Fibroblast of skin of left quadriceps (primary cell): ENCODE measurements at regions not wholly inside any gene's neighbourhood (a gene's known extent, or its start where the extent isn't known, plus 50 kb on each side); places are given as distances from the start of the nearest gene placed in this dataset.
A peak's percentile ranks its signal among the peaks of the same experiment; 100 is the strongest.

Source experiments
- DNase-seq, 2 experiments: peaks; one replicate each; pipeline ENCODE4 v3.0.0-alpha.2; 2013; ENCODE audit warnings: low read depth in 2 of 2

DNA sequence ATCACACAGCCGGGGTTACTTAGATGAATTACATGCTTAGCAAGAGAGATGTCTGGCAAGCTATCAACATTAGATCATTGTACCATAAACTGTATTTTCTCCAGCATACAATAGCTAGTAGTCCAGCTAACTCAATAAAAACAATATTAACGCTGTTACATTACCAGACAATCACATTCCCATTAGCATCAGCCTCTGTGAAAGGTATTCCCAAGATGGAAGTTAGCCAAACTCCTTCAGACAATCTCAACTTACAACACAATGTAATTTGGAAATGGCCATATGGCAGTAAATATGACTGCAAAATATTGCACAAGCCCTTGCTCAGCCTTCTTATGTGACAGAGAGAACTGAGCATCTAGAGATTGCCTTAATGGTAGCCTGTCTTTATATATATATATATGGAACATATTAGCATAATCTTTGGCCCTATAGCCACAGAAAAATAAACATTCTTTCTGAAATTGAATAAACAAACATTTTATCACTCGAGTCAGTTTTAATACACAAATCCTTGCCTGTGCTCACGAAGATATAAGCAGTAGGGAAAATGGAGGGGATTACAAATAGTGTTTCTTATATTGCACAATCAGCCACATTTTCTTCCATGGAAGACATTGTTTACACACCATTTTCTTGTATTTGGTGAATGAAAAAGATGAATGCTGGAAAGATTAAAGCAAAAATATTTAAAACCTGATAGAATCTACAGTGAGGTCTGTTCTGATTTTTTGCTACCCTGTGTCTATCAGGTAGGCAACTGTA lies 1060.5 kb downstream of the DIAPH3 start:
- DNase-seq = peak; percentile 90

DNA sequence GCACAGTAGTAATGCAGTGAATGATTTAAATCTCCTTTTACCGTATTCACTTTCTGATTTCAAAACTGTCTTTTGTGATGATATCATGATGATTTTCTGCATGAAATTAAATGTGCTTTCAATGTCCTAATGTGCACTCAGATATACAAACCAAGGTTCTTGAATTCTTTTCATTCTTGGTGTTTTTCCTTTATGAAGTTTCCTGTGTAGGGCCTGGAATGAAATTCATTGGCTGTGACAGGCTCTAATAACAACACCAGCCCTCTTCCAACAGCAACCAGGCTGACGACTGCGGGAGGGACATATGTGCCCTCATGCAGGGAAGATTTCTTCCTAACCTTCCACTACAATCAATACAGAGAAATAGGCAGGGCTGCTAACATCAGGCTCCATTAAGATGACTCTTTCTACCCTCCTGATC lies 1052.0 kb downstream of the DIAPH3 start:
- DNase-seq = peak; percentile 87 to 89

DNA sequence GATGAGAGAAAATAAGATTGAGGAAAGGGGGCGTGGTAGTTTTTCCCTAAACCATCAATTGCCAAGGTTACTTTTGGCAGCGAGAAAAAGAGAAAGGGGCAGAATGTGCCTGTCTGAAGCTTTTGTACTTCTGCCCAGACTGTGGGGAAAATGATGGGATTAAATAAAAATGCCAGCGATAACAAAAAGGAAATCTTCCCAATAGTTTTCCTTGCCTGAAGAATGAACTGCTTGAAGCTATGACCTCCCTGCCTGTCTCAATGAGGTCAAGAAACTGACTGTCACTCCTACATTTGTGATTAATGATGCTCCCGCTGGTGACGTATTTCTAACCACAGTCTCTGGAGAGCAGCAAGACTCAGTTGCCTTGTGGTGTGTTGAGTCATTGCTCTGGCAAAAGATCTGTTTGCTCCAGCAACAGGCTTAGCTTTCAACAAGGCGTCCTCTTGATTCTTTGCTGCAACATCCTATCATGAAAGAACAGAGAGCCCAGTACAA lies 1051.5 kb downstream of the DIAPH3 start:
- peak; percentile 94 to 95 for DNase-seq

DNA sequence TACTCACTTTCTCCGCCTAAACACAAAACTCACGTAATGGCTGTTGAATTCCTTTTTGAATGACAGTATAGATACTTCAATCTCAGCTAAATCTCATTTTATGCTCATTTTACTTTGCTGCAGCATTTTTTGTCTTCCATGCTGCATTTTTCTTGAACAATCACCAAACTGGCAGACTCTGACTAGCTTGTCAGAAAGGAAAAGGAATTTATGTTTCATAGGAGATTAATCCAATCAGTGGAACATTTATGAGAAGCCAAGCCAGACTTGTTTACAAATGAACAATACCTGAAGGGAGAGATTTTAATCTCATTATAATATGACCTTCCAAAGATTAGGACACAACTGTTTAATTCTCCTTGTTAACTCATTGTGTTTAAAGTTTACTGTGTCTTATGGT lies 1044.3 kb downstream of the DIAPH3 start:
- no peak for DNase-seq

DNA sequence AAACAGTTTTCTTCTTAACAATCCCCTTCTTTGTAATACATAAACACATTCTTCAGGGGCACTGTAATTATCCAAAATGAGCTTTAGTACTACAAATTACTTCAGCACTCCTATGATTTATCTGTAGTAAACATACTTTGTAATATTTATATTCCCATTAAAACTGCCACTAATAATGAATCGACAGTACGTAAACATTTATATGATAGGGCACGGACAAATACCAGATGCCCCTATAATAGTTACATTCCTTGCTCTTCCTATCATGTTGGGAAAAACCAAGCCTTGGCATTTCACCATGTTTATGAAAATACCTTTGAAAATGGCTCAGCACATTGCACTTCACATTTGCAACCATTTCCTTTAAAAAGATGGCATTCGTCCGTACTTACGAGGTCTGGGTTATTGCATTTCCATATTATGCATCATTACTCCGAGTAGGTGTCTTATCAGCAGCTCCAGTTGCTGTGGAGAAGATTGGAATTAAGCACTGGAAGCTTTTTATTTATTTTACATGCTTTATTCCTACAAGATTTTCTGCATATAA lies 1043.4 kb downstream of the DIAPH3 start:
- DNase-seq = no peak

DNA sequence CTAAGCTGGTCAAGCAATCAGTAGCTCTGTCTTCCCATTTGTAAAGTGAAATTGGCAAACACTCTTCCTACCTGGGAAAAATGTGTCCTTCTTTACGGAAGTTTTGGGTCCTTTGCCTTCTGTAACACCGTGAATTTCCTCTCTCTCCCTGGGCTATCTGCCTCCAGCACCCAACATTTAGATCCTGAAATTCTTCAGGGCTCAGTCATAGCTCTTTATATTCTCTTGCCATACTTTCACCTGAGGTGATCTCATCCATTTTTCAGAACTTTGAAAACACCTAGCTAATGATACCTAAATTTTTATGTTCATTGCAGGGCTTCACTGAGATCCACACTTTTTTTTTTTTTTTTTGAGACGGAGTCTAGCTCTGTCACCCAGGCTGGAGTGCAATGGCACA lies 1042.2 kb downstream of the DIAPH3 start:
- no peak for DNase-seq

DNA sequence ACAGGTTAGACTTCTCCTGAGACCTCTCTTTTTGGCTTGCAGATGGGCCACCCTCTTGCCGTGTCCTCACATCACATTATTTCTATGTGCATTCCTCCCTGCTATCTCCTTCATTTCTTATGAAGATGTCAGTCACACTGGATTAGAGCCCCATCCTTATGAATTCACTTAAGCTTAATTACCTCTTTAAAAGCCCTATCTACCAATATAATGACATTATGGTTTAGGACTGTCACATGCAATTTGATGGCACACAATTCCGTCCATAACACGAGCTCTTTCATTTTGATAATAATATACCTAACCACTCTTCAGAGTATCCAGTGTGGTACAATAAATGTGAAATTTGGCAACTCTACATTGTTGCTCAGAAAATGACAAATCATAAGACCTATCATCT lies 1037.3 kb downstream of the DIAPH3 start:
- no peak for DNase-seq

DNA sequence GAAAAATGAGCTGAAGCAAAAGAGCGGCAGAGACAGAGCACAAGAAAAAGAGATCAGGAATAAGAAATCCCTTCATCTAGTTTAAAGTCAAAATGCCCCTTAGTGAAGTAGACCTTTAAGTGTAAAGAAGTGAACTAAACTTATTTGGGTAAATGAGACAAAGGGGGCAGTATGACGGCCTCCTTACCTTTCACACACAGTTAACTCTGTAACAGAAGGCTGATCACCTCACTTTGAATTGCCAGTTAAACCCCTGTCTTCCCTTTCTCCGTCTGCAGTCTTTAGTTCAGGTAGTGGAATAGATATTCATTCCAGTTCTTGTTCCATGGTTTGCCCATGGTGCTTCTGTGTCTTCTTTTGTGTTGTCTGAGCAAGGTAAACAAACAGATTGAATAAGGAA lies 1029.8 kb downstream of the DIAPH3 start:
- DNase-seq = no peak

DNA sequence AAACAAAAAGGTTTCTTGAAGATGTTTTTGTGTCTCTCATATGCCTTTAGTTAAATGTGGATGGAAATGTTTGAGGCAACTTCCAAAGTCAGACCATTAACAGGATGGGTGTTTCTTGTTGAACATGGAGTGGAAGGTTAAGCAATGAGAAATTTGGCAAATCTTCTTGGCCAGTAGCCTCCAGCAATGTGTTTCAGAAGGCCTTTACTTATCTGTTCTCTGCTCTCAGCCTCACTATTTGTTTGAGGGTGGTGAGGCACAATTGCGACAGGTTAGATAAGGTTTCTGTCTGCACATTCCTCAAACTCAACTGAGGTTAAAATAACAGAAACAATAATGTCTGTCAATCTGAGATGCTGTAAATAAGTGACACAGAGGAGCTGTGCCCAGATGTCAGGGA lies 1019.0 kb downstream of the DIAPH3 start:
- DNase-seq = no peak

DNA sequence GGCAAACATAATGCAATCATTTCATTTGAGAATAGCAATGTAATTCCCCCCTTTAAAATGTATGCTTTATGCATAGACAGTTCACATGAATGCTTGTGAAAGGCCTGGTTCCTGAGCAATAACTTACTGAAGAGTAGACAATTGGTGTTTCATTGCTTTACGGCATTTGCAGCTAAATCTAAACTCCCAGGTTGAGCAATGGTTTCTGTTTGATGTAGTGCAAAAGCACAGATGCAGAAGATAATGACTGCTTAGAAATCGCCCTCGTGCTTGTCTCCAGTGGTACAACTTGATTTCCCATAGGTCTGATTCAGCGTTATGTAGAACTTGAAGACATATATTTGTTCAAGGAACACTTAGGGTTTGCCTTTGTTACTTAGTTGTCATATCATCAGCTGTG lies 1018.3 kb downstream of the DIAPH3 start:
- no peak for DNase-seq

DNA sequence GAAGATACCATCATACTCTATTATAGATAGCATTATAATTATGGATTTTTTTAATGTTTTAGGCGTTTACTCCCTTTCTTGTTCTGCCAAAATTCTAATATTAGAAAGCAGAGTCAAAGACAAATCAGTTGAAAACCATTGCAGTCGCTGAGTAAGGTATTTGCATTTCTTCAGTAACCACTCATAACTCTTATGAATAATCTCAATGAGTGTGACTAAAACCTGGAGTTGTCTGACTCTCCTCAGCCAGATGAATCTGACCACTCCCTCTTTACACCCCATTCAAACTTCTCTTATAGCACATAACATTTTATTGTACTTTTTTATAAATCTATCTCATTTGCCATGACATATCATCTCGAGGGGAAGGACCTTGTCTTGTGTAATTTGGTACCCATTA lies 1006.5 kb downstream of the DIAPH3 start:
- DNase-seq = no peak

DNA sequence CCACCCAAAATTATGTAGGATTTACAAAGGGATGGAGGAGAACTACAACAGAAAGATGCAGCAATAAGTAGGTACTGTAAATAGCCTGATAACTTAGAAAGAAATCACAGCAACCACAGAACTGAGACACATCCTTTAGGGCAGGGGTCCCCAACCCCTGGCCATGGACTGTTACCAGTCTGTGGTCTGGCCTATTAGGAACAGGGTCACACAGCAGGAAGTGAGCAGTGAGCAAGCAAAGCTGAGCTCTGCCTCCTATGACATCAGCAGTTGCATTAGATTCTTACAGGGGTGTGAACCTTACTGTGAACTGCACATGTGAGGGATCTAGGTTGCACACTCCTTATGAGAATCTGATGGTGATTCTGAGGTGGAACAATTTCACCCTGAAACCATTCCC lies 997.6 kb downstream of the DIAPH3 start:
- no peak for DNase-seq

DNA sequence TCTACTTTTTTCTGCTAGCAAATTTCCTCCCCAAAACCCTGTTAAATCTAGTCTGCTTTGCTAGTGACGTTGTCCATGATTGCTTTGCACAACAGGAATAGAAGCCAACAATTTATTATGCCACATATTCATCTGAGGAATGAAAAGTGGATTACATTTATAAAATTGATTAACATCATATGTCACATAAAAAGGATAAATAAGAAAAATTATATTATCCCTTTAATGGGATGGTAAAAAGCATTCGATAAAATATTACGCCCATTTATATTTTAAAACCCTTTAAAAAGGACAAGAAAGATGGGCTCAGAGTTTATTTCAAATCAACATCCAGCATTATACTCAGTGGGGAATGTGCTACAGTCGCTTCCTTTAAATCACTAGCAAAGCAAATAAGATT lies 991.7 kb downstream of the DIAPH3 start:
- no peak for DNase-seq

DNA sequence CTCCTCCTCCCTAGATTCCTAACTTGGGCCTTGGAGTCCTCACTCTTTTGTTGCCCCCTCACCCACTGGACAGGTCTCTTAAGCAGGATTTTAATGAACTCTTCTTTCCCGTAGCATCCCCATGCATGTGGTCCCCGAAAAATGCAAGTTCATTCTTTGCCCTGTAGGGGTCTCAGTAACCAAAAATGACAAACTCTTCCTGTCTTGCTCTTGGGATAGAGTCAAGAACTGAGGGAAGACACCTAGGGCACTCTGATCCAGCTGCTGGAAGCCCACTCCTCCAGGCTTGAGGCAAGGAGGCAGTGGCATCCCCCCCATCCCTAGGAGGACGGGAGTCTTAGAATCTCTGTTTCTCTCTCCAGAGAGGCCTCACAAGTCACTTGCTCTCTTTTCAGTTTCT lies 987.0 kb downstream of the DIAPH3 start:
- no peak for DNase-seq

DNA sequence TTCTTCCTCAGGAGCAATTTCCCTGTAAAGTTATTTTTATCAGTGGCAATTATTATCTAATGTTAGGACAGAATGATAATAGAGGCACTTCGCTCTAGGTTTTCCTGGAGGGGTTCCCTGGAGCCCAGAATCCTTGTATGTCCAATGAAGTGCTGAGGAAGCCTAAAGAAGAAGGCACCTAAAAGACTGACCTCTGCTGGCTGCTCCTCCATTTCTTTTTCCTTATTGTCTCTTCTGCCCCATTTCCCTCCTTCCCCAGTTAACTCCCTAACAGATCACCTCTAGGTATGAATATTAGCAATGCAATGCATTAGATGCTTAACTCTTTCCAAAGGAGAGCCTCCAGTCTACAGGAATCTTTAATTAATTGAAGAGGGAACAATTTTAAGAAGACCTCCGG lies 985.4 kb downstream of the DIAPH3 start:
- no peak for DNase-seq

DNA sequence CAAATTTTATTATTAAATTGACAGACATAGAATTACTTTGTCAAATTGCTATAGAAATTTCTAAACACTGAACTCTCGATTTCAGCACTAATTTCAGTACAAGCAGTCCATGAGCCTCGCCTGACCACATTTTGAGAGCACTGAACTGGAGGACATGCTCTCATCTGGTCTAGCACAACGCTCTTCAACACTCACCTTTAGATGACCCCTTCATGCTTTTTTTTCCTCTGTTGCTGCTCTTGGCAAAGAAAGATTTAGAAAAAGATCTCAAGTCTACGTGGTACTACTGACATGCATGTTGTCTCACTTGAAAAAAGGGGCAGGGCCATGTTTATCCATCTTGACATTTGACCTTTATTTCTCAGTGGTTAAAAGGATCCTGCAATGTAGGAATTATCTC lies 981.5 kb downstream of the DIAPH3 start:
- no peak for DNase-seq

DNA sequence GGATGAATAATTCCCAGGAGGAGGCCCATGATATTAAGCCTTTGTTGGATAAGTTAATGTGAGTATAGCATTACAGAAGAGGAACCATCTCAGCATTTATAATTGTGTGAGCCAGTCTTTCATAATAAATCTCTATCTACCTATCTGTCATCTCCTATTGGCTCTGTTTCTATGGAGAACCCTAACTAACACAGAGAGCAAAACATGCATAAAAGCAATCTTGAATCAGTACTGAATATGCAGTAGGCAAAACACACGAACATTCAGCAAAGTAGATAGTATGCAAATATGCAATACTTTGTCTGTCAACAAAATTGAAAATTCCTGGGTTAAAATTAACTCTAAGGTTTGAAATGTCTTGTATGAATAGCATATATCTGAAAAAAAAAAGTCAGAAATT lies 966.3 kb downstream of the DIAPH3 start:
- DNase-seq = no peak

DNA sequence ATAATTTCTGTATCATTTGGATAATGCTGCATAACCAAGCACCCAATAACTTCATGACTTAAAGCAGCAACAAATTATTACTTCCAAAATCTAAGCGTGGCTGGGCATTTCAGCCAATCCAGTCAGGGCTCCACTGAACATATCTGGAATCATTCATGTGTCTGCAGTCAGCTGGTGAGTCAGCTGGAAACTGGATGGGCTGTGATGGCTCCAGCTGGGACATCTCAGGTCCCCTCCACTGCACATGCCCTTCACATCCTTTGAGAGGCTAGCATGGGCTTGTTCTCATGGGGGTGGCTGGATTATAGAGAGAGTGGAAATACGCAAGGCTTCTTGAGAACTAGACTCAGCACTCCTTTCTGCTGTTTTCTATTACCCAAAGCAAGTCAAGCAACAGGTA lies 961.9 kb downstream of the DIAPH3 start:
- no peak for DNase-seq

DNA sequence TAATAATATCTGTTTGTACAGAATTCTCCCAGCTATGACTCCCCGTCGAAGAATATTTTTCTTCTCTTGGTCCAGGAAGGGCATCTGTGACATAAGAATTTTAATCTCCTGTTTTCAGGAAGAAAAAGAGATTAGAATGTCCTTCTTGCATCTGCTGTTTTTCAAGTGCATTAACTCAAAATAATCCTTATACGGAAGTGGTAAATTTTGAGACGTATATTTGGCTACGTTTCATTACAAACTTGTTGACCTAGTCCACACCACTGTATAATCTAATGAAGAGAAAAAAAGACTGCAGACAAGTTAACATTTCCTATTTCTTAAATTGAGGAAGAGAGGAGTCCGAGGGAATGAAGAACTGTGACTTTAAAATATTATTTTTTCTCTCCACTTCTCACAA lies 959.9 kb downstream of the DIAPH3 start:
- DNase-seq = no peak

DNA sequence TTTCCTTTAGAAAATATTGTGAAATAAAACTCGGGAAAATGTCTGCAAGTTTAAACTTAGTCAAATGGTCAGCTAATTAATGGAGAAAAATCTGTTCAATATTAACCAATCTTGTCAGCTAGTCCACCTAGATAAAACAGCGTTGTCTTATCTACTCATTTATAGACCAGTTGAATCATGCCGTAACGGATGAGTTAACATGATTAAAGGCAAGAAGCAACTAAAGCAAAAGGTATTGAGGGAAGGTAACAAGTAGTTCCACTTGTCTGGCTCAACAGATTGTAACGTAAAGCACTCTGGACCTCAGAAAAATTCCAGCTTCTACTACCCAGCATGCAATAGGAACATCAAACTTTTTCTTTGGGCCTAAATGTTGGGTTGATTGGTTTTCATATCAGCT lies 958.2 kb downstream of the DIAPH3 start:
- no peak for DNase-seq

DNA sequence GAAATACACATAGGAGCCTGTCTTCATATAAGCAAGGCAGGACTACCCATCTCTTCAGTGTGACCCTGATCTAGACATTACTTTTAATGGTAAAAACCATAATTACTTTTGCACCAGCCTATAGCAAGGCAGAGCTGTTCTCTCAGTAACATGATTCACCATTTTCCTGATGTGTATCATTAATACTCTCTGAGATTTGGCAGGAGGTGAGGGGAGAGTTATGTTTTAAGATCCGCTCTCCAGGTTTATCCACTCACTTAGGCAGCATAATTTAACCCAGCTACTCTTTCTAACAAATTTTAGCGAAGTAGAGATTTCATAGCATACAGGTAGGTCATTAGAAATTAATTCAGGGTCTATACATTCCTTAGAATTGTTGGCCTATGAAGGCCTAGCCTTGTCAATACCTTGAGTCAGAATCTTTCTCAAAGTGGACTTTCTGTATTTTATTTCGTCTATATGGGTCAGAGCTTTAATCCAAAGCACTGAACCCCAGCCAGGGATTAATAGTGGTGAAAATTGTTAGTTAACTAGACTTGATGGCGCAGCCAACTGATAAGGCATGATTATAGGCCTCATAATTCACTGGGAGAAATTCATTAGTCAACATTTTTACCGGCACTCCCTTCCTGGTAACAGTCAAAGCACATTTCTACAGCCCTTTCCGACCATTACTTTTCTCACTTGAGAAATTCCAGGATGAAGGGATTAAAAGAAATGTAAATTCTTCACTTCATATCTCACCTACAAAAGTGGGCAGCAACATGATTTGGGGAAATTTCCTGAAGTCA lies 955.1 kb downstream of the DIAPH3 start:
- DNase-seq = no peak

DNA sequence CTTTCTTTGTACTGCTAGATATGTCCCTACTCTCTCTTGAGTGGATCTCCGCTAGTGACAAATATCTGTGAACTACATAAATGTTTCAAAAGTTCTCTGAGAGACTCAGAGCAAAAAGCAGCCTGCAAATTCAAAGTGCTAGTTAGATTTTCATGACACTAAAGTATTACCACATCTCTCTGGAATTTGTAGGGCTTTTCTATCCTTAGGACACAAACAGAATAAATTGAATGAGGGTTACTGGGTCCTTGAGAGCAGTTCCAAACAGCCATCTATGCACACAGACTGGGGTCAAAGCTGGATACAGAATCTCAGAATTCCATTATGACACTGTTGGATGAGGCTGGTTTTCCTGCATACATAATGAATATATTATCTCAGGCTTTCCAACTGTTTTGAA lies 953.2 kb downstream of the DIAPH3 start:
- DNase-seq = no peak

DNA sequence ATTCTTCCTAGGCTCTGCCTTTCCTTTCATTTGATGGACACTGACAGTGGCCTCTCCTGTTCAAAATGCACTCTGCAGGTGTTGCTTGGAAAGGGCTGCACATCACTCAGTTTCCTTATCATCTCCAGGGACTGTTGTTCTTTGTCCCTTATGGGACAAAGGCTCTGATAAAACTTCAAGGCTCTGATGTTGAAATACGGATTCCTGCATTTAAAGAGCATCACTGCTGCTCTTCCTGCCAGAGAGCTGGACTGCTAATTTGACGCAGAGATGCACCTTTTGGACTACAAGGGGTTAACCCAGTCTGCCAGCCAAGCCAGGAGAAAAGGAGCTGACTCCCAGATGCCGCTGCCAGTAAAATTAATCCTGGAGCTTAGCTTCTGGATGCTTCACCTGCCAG lies 952.1 kb downstream of the DIAPH3 start:
- DNase-seq = no peak
